SU-DHL-6 (cell line): ENCODE measurements at regions not wholly inside any gene's neighbourhood (a gene's known extent, or its start where the extent isn't known, plus 50 kb on each side); places are given as distances from the start of the nearest gene placed in this dataset.

Experiments
- H2AFZ ChIP-seq: fragments of 200-600 bp; sonication (generic); 2 replicates; pipeline ENCODE4 v1.6.1; 2014; ENCODE audit warnings: low read depth, mild to moderate bottlenecking, moderate library complexity, mixed read lengths, antibody characterized with exemption, low read length; ENCODE audit not compliant: severe bottlenecking
- H3F3A ChIP-seq: fragments of 200-600 bp; shearing (Covaris generic); 2 replicates; pipeline ENCODE4 v1.6.0; 2016; ENCODE audit warnings: antibody characterized with exemption, mild to moderate bottlenecking; ENCODE audit not compliant: insufficient read depth
- H3K27ac ChIP-seq: fragments of 200-600 bp; sonication (generic); 2 replicates; pipeline ENCODE4 v1.5.1; 2016; ENCODE audit warnings: low read depth, mild to moderate bottlenecking, low read length, moderate library complexity, mixed read lengths
- H3K27me3 ChIP-seq: fragments of 200-600 bp; sonication (generic), shearing (Covaris generic); 2 replicates; pipeline ENCODE4 v1.6.0; 2014; ENCODE audit warnings: mild to moderate bottlenecking, low read length
- H3K36me3 ChIP-seq: fragments of 200-600 bp; sonication (generic); 2 replicates; pipeline ENCODE4 v1.6.1; 2014; ENCODE audit warnings: mild to moderate bottlenecking, low read length, mixed read lengths
- H3K4me2 ChIP-seq: fragments of 300-600, 200-600 bp; shearing (Covaris generic), sonication (generic); 2 replicates; pipeline ENCODE4 v1.6.0; 2014; ENCODE audit warnings: low read length, low read depth, mild to moderate bottlenecking; ENCODE audit not compliant: poor library complexity, severe bottlenecking
- H3K4me3 ChIP-seq: fragments of 200-600 bp; sonication (generic); 2 replicates; pipeline ENCODE4 v1.5.1; 2014; ENCODE audit warnings: antibody characterized with exemption, low read length, mild to moderate bottlenecking, mixed read lengths; ENCODE audit not compliant: insufficient read depth, poor library complexity, severe bottlenecking
- H3K79me2 ChIP-seq: fragments of 200-600 bp; sonication (generic); 2 replicates; pipeline ENCODE4 v1.6.1; 2014; ENCODE audit warnings: mild to moderate bottlenecking, low read length, moderate library complexity; ENCODE audit not compliant: insufficient read depth
- H3K9ac ChIP-seq: fragments of 200-600 bp; sonication (generic); 2 replicates; pipeline ENCODE4 v1.7.0; 2014; ENCODE audit warnings: mild to moderate bottlenecking, low read length
- H3K9me2 ChIP-seq: fragments of 200-600 bp; sonication (generic); replicated peaks from 2 replicates; pipeline ENCODE4 v1.6.1; 2014; ENCODE audit warnings: low read length; ENCODE audit not compliant: insufficient read depth
- H3K9me3 ChIP-seq: fragments of 200-600 bp; sonication (generic); 2 replicates; pipeline ENCODE4 v1.6.1; 2014; ENCODE audit warnings: low read length, mixed read lengths; ENCODE audit not compliant: insufficient read depth
- H4K20me1 ChIP-seq: fragments of 200-600 bp; sonication (generic); 2 replicates; pipeline ENCODE4 v1.6.1; 2014; ENCODE audit warnings: low read depth, mild to moderate bottlenecking, antibody characterized with exemption, low read length, moderate library complexity, mixed read lengths
- EZH2phosphoT487 ChIP-seq: fragments of 200-600 bp; sonication (generic), shearing (Covaris generic); conservative IDR thresholded peaks from 2 replicates; pipeline ENCODE4 v1.6.1; 2018; ENCODE audit warnings: mild to moderate bottlenecking, antibody characterized with exemption, low read length, moderate library complexity, mixed read lengths
- TF ChIP-seq, protein P1 (sequence below): fragments of 200-600 bp; sonication (generic); IDR thresholded peaks from one replicate; pipeline ENCODE4 v1.5.1; 2017; ENCODE audit warnings: antibody characterized with exemption, mild to moderate bottlenecking, low read length, moderate library complexity; ENCODE audit not compliant: insufficient read depth, poor library complexity, severe bottlenecking

DNA sequence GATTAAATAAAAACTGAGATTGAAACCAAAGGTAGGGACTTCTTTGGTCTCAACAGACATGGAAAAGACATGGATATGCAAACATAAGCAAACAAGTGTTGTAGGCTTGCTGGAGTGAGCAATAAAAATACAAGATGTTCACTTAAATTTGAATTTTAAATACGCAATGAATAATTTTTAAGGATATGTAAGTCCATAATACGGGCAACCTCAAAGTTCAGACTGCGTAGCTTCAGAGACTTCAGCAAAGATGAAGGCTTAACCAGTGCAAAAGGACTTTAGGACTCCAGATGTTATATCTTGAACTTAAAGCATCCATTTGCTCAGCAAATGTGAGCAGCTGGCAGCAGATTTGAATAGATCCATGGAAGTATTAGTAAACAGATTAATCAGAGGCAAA lies 549.3 kb downstream of the ARAP2 start:
- Histone ChIP-seq H3K9me2 (no peaks in the 10 kb centered on the region), H3K36me3 (no peaks in the 10 kb centered on the region), H3K27ac (no peak overlapping the region), H3K9ac (no peak overlapping the region), H3K27me3 (no peaks in the 10 kb centered on the region), H3F3A (no peaks in the 10 kb centered on the region), H3K79me2 (no peaks in the 10 kb centered on the region), H3K4me3 (no peak overlapping the region), H3K9me3 (no peaks in the 10 kb centered on the region), H3K4me2 (no peak overlapping the region), H2AFZ (peak overlapping the region; percentile 32), H4K20me1 (no peaks in the 10 kb centered on the region)
- no peak for TF ChIP-seq EZH2phosphoT487
- TF ChIP-seq, protein P1, sequence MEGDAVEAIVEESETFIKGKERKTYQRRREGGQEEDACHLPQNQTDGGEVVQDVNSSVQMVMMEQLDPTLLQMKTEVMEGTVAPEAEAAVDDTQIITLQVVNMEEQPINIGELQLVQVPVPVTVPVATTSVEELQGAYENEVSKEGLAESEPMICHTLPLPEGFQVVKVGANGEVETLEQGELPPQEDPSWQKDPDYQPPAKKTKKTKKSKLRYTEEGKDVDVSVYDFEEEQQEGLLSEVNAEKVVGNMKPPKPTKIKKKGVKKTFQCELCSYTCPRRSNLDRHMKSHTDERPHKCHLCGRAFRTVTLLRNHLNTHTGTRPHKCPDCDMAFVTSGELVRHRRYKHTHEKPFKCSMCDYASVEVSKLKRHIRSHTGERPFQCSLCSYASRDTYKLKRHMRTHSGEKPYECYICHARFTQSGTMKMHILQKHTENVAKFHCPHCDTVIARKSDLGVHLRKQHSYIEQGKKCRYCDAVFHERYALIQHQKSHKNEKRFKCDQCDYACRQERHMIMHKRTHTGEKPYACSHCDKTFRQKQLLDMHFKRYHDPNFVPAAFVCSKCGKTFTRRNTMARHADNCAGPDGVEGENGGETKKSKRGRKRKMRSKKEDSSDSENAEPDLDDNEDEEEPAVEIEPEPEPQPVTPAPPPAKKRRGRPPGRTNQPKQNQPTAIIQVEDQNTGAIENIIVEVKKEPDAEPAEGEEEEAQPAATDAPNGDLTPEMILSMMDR: no peak

GRCh38 chr4:35695421-35695820 lies 548.9 kb downstream of the ARAP2 start:
- Histone ChIP-seq H3F3A (no peaks in the 10 kb centered on the region), H3K27ac (no peak overlapping the region), H4K20me1 (no peaks in the 10 kb centered on the region), H3K9ac (no peak overlapping the region), H3K36me3 (no peaks in the 10 kb centered on the region), H3K27me3 (no peaks in the 10 kb centered on the region), H3K4me3 (no peak overlapping the region), H3K9me2 (no peaks in the 10 kb centered on the region), H2AFZ (no peak overlapping the region), H3K9me3 (no peaks in the 10 kb centered on the region), H3K79me2 (no peaks in the 10 kb centered on the region), H3K4me2 (no peak overlapping the region)
- TF ChIP-seq, protein P1: no peak
- no peak for TF ChIP-seq EZH2phosphoT487

GRCh38 chr4:35697210-35697736 lies 547.0 kb downstream of the ARAP2 start:
- Histone ChIP-seq H3K9me3 (no peaks in the 10 kb centered on the region), H3K4me3 (no peak overlapping the region), H3K36me3 (no peaks in the 10 kb centered on the region), H3K27ac (no peak overlapping the region), H3K79me2 (no peaks in the 10 kb centered on the region), H2AFZ (no peak overlapping the region), H3F3A (no peaks in the 10 kb centered on the region), H3K9me2 (no peaks in the 10 kb centered on the region), H3K4me2 (no peak overlapping the region), H4K20me1 (no peaks in the 10 kb centered on the region), H3K27me3 (no peaks in the 10 kb centered on the region), H3K9ac (no peak overlapping the region)
- TF ChIP-seq, protein P1: no peak
- TF ChIP-seq EZH2phosphoT487: no peak

GRCh38 chr4:35700663-35701062 lies 543.7 kb downstream of the ARAP2 start:
- H3K4me2 ChIP-seq: no peak overlapping the region
- TF ChIP-seq, protein P1: no peak
- TF ChIP-seq EZH2phosphoT487: no peak
- H3F3A ChIP-seq: no peaks in the 10 kb centered on the region
- no peak overlapping the region for H3K4me3 ChIP-seq
- no peak overlapping the region for H2AFZ ChIP-seq
- no peaks in the 10 kb centered on the region for H3K9me2 ChIP-seq
- no peaks in the 10 kb centered on the region for H3K27me3 ChIP-seq
- no peak overlapping the region for H3K27ac ChIP-seq
- no peaks in the 10 kb centered on the region for H3K79me2 ChIP-seq
- no peaks in the 10 kb centered on the region for H3K9me3 ChIP-seq
- H4K20me1 ChIP-seq: no peaks in the 10 kb centered on the region
- no peak overlapping the region for H3K9ac ChIP-seq
- no peaks in the 10 kb centered on the region for H3K36me3 ChIP-seq
